Testis (tissue), 2 donors: ENCODE measurements at regions not wholly inside any gene's neighbourhood (a gene's known extent, or its start where the extent isn't known, plus 50 kb on each side); places are given as distances from the start of the nearest gene placed in this dataset.

Source experiments
- DNase-seq: peaks from one replicate; pipeline ENCODE4 v3.0.0-alpha.2; 2019
- H3K27ac ChIP-seq, 2 donors: fragments of 200-600 bp; sonication (generic); one replicate each; pipeline ENCODE4 v1.5.1; 2019
- H3K27me3 ChIP-seq: fragments of 200-600 bp; sonication (generic); one replicate; pipeline ENCODE4 v1.5.1; 2019
- H3K36me3 ChIP-seq: fragments of 200-600 bp; sonication (generic); one replicate; pipeline ENCODE4 v1.5.1; 2017; ENCODE audit warnings: low read depth; ENCODE audit errors: missing control alignments
- H3K4me1 ChIP-seq: fragments of 200-600 bp; sonication (generic); one replicate; pipeline ENCODE4 v1.5.1; 2019
- H3K4me3 ChIP-seq, 2 donors: fragments of 200-600 bp; sonication (generic); one replicate each; pipeline ENCODE4 v1.5.1; 2017 to 2019
- H3K9me3 ChIP-seq: fragments of 200-600 bp; sonication (generic); one replicate; pipeline ENCODE4 v1.5.1; 2017
- CTCF ChIP-seq, 3 experiments: fragments of 450-650 bp in 2 of 3; fragments of 200-600 bp in 1 of 3; sonication (generic) in 1 of 3; IDR thresholded peaks; one replicate each; pipeline ENCODE4 v1.5.1; 2016 to 2019; ENCODE audit warnings: antibody characterized with exemption in 3 of 3, mild to moderate bottlenecking in 2 of 3, moderate library complexity in 1 of 3
- POLR2A ChIP-seq: fragments of 450-650 bp; IDR thresholded peaks from one replicate; pipeline ENCODE4 v1.6.1; 2017; ENCODE audit warnings: antibody characterized with exemption, mild to moderate bottlenecking, moderate library complexity
- WGBS, 2 donors: methylation state at CpG; one replicate each; pipeline ENCODE4 v1.1.5; 2018; 5-methylcytosine and 5-hydroxymethylcytosine counted together
- intact Hi-C: fragments of 100-400 bp; cut with DNase I; formaldehyde crosslinking; loops from one replicate; pipeline ENCODE4 v1.15.1; 2023; ENCODE audit warnings: low total_unique reads

GRCh38 chr3:104903064-104903463, 463.6 kb upstream of the ALCAM start:
- no peak for DNase-seq
- H3K27ac ChIP-seq: no peak overlapping the region
- no peaks in the 10 kb centered on the region for H3K36me3 ChIP-seq
- 57 to 58% methylated on average over 3 of the region's 3 CpGs for WGBS, 2 donors
- TF ChIP-seq POLR2A: no peak
- no peak for TF ChIP-seq CTCF (IDR thresholded peaks at IDR 0.05)
- H3K4me1 ChIP-seq: no peaks in the 10 kb centered on the region
- H3K9me3 ChIP-seq: no peaks in the 10 kb centered on the region
- no peak overlapping the region for H3K4me3 ChIP-seq
- no peaks in the 10 kb centered on the region for H3K27me3 ChIP-seq
- intact Hi-C loops: no loop called here

- Histone ChIP-seq H3K36me3 (no peaks in the 10 kb centered on the region), H3K27me3 (no peaks in the 10 kb centered on the region), H3K27ac (no peak overlapping the region), H3K4me1 (no peaks in the 10 kb centered on the region), H3K4me3 (no peak overlapping the region), H3K9me3 (no peaks in the 10 kb centered on the region)
- WGBS, 2 donors: 94 to 96% methylated on average over 5 to 13 of the region's 17 CpGs
- intact Hi-C loops: no loop called here
- no peak for DNase-seq
- TF ChIP-seq POLR2A (no peak), CTCF (IDR thresholded peaks at IDR 0.05) (no peak)
These were observed 460.6 kb upstream of the ALCAM start for GRCh38 chr3:104906001-104906639.

- intact Hi-C loops: no loop called here
- 79 to 91% methylated on average over 6 of the region's 6 CpGs for WGBS, 2 donors
- DNase-seq: no peak
- Histone ChIP-seq H3K27ac (no peak overlapping the region), H3K27me3 (no peaks in the 10 kb centered on the region), H3K4me3 (no peak overlapping the region), H3K4me1 (no peaks in the 10 kb centered on the region), H3K9me3 (no peaks in the 10 kb centered on the region), H3K36me3 (no peaks in the 10 kb centered on the region)
- TF ChIP-seq POLR2A: no peak
- TF ChIP-seq CTCF (IDR thresholded peaks at IDR 0.05): no peak
These were observed 459.2 kb upstream of the ALCAM start for GRCh38 chr3:104907507-104907906.

GRCh38 chr3:104908761-104909160, 457.9 kb upstream of the ALCAM start:
- H3K4me3 ChIP-seq: no peak overlapping the region
- no peaks in the 10 kb centered on the region for H3K4me1 ChIP-seq
- intact Hi-C loops: no loop called here
- no peak overlapping the region for H3K27ac ChIP-seq
- H3K27me3 ChIP-seq: no peaks in the 10 kb centered on the region
- no peak for DNase-seq
- WGBS, 2 donors: 74 to 76% methylated on average over 2 of the region's 2 CpGs
- no peaks in the 10 kb centered on the region for H3K9me3 ChIP-seq
- no peaks in the 10 kb centered on the region for H3K36me3 ChIP-seq
- no peak for TF ChIP-seq CTCF (IDR thresholded peaks at IDR 0.05)
- TF ChIP-seq POLR2A: no peak

- H3K27ac ChIP-seq: no peak overlapping the region
- H3K4me3 ChIP-seq: no peak overlapping the region
- no peaks in the 10 kb centered on the region for H3K36me3 ChIP-seq
- TF ChIP-seq POLR2A (no peak), CTCF (IDR thresholded peaks at IDR 0.05) (no peak)
- no peaks in the 10 kb centered on the region for H3K4me1 ChIP-seq
- DNase-seq: no peak
- H3K27me3 ChIP-seq: no peaks in the 10 kb centered on the region
- 13 to 20% methylated on average over 1 of the region's 1 CpG for whole genome bisulfite sequencing, 2 donors
- no peaks in the 10 kb centered on the region for H3K9me3 ChIP-seq
- intact Hi-C loops: no loop called here
These were observed 457.5 kb upstream of the ALCAM start for GRCh38 chr3:104909198-104909597.
